HG02623 (cell line): ENCODE measurements at regions not wholly inside any gene's neighbourhood (a gene's known extent, or its start where the extent isn't known, plus 50 kb on each side); places are given as distances from the start of the nearest gene placed in this dataset.

Source experiments
- ATAC-seq: cut with Tn5 transposase; IDR thresholded peaks from one replicate; pipeline ENCODE4 v1.9.1; 2021; ENCODE audit warnings: moderate library complexity; ENCODE audit not compliant: unreplicated experiment

GRCh38 chr5:89996335-89996734, 413.2 kb downstream of the CETN3 start:
- ATAC-seq: no peak

DNA sequence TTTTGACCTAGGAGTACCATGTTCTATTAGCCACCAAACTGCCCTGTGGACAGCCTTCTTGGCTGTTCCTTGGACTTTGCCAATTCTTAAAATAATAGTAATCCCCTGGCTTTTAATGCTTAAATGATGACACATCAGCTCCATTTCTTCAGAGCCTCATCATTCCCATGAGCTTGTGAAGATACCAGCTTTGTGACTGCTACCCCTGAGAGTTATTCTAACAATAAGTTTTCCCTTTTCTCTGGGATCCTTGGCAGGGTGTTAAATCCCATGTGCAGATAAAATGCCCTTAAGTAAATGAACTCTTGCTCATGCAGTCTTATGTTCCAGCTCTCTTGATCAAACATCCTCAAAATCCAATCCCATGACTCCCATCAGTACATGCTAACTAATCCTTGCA, 415.3 kb downstream of the CETN3 start:
- ATAC-seq: no peak

GRCh38 chr5:89992201-89992600, 417.4 kb downstream of the CETN3 start:
- no peak for ATAC-seq

GRCh38 chr5:89991592-89991991, 418.0 kb downstream of the CETN3 start:
- ATAC-seq: no peak

DNA sequence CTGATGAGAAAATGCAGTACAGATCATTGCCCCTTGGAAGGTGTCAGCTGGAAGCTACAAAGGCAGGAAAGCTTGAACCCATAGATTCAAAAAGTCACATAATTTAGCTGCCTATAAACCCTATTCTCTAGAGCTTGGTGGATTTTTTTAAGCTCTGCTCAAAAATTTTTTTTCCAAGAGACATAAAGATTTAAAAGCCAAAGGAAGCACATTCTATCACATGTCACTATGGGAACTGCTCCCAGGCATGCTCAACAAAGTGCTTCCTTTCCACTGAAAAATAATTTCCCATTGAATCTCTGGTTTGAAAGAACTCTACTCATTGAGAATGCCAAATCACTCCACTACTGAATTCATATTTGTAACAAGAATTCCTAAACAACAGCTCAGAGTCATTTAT, 419.8 kb downstream of the CETN3 start:
- no peak for ATAC-seq

DNA sequence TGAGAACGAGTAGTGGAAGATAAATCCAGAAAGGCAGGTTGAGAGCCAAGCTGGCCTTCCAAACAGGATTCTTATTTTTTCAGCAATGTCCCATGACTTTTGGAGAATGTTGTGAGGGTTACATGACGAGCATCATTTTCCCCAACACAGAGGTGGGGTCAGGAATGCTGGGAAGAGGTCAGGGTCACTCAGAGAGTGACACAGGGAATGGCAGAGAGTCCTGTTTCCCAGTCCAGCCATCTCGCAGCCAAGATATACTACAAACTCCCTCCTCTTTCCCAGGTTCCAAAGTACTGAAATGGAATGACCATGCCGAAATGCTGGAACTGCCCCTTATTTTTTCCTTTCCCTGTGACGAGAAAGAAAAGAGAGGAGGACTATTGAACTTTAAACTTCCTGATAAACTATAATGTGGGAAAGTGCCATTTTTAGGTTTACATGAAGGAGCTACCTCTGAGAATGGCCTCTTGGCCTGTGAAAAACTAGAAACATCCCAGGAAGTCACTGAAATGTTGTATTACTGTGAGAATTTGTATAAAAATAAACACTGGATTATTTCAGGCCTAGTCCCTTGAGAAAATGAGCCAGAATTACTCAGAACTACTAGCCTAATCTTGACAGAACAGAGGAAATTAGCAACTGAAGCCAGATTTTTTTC, 420.4 kb downstream of the CETN3 start:
- ATAC-seq: no peak

GRCh38 chr5:89988129-89988810, 421.3 kb downstream of the CETN3 start:
- ATAC-seq: no peak

DNA sequence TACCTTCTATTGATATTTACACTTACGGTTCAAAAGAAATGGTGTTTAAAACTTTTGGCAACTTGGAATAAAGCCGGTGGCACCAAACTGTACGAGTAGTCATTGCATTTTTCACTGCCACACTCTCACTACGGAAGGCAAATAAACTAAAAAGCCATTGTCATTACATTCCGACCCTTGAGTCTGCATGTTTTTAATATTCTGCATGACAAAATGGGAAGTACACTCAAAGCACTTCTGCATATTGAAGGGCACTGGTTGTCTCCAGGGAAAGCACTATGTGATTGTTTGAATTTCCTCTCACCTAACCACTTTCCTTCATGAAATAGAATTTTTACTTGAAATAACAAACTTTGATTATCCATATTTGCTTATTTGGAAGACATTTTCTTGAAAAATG, 426.3 kb downstream of the CETN3 start:
- no peak for ATAC-seq

- no peak for ATAC-seq
Measured at GRCh38 chr5:89981878-89982773, 427.4 kb downstream of the CETN3 start.

DNA sequence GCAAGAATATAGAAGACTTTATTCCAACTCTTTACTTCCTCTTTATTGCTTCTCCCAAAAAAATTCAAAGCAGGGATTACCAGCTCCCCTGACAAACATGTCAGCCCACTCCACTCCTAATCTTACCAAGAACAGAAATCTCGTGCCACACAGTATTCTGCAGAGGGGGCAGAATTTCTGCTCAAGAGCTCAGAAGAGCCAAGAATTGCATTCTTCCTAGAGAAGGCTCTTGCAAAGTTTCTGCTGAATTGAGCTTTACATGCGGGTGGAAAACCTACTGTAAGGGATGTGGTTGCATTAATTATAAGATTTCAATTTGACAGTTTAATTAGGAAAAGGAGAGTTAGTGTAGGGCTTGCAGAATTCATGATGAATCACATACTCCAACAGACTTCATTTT, 428.5 kb downstream of the CETN3 start:
- ATAC-seq: no peak

- ATAC-seq: no peak
Measured at GRCh38 chr5:89973516-89973915, 436.0 kb downstream of the CETN3 start.

DNA sequence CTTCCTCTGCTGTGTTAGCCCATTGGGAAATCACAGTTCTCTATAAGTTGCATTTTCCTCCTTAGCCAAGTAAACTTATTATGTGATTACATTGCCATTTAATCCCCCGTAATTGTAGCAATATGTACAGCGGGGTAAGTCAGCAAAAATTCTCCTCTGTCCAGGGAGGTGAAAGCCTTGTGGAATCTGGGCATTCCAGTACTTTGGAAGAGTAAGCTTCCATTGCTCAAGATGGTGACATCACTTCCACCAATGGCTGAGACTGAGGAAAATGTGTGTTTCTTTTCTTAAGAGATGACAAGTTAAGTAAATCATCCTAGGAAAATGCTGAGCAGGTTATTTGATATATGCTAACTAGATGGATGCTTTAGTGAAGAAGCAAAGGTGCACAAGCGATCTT, 436.7 kb downstream of the CETN3 start:
- no peak for ATAC-seq

DNA sequence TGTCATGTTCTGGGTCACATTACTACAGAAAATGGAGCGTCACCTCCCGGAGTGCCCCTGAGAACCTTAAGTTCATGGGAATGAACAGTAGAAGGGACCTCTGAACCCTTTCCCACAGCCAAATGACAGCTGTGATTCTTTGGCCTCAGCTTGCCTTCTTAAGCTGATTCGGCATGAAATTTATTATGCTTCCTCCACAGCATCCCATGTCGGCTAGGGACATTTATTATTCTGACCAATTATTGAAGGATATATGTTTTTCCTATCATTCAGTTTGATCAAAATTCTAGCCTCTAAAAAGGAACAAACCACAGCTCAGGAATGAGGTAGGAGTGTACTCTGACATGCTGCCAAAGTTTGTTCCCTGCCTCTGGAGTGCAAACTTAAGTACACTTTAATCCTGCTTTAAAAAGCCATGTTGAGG, 440.6 kb downstream of the CETN3 start:
- no peak for ATAC-seq

GRCh38 chr5:89967771-89968444, 441.6 kb downstream of the CETN3 start:
- no peak for ATAC-seq

DNA sequence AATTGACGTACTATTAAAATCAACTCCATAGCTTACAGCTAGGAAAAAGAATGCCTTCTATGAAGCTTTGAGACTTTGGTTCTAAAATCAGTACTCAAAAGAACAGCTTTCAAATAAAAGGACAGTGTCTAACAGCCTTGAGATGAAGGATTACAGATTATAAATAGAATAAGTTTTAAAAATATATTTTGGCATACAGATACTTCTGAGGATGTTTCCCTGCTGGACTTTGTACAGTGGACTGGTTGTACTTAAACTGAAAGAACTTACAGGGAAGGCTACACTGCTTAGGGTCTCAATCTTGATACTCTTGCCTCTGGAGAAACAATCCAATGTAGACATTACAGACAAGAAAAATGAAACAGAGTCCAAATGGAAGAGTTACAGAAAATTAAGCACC, 452.7 kb downstream of the CETN3 start:
- no peak for ATAC-seq

- no peak for ATAC-seq
Measured at GRCh38 chr5:89954916-89955315, 454.6 kb downstream of the CETN3 start.

- no peak for ATAC-seq
Measured at GRCh38 chr5:89951876-89952275, 457.7 kb downstream of the CETN3 start.

- no peak for ATAC-seq
Measured at GRCh38 chr5:89950234-89950633, 459.3 kb downstream of the CETN3 start.

DNA sequence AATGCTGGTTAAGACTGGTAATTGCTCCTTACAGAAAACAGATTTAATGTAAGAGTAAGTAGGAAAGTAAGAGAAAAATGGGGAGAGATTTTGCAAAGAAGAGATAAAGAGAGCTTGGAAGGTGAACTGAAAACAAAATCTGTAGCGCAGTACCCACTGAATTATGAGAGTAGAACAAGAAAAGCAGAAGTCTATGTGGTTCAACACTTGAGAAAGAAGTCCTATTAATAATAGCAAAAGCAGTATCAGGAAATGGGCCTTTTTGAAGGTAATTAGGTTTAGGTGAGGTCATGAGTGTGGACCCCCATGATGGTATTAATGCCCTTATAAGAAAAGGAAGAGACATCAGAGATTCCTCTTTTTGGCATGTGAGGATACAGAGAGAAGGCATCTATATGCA, 460.6 kb downstream of the CETN3 start:
- no peak for ATAC-seq

GRCh38 chr5:89946916-89947315, 462.6 kb downstream of the CETN3 start:
- ATAC-seq: no peak

GRCh38 chr5:89946508-89946907, 463.0 kb downstream of the CETN3 start:
- ATAC-seq: no peak
